ENCODE measurements at regions not wholly inside any gene's neighbourhood (a gene's known extent, or its start where the extent isn't known, plus 50 kb on each side); places are given as distances from the start of the nearest gene placed in this dataset.

DNA sequence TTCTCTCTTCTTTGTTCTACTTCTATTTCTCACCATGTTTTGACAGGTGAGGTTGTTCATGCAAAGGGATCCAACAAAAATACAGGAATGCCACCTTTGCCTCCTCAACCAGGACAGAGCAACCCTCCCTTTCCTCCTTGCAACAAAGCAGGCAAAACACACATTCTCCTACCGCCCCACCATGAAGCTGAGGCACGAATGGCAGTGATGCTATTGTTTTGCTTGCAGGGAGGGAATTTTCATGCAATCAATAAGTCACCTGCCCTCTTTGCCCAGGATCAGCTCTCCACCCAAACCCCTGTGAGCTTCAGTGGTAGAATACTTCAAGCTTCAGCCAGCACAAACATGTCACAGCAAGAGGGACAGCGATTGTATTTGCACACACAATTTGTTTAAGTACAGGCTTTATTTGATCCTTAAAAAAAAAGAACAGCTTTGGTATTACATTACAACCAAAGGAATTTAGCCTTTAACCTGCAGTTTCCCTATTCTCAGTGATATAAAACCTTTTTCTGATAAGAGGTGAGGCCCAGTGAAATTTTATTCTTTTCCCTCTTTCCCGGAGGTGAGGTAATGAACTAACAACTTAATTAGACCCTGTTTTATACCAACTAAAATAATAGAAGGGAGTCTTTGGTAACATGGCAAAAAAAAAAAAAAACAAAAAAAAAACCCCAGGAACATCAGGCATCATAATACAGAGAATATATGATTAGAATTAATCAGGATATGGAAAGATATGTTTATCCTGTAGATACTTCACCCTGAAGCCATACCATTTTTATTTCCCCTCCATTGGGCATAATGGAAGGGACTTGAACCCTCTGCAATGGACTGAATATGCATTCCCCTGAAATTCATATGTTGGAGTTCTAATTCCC, 87.0 kb upstream of the EEA1 start:
- no peak for DNase-seq (ENCODE audit: low read depth in 2 of 2)

- DNase-seq (ENCODE audit: low read depth in 2 of 2): no peak
These were observed 87.8 kb upstream of the EEA1 start for GRCh38 chr12:93016752-93017350.

DNA sequence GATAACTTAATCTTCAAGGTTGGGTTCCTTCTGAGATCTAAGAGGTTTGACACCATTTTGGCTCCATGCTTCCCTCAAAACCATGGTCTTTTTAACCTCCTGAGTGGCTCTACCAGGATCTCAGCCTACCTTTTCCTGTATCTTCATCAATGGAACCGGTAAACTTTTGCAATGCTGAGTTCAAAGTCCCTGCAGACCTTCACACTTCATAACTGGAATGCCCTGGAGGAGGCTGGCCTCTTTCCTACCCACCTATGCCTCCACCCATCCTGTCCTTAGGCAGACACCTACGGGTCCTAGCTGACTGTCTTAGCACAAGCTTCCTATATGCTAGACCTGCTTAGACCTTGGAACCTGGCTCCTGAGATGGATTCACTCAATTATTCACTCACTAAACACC, 89.5 kb upstream of the EEA1 start:
- DNase-seq (ENCODE audit: low read depth in 2 of 2): no peak

- DNase-seq (ENCODE audit: low read depth in 2 of 2): no peak
These were observed 90.3 kb upstream of the EEA1 start for GRCh38 chr12:93019212-93019927.

DNA sequence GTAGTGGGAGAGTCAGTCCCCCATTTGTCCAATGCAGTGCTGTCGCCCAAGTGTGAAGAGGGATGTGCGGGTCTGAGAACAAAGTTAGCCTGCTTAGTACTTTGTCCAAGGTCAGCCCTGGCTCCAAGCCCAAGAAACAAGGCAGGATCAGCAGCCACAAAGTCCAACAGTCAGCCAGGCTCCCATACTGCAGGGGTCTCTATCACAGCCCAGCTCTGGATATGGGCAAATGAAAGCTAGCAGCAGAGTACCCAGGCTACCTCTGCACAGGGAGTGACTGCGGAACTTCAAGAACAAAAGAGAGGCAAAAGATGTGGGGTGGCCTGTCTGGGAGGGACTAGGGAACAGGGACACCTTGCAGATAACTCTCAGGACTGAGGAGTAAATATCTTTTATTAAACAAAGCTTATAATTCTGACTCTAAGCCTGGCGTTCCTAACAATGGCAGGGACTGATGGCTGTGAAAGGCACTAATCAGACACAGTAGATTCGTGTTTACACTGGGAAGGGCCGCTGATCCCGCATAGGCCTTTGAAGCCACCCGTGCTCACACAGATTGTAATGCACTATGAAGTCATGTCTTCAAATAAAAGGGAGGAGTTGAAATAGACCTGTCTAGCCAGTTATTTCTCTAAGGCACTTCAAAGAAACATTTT, 91.0 kb upstream of the EEA1 start:
- no peak for DNase-seq (ENCODE audit: low read depth in 2 of 2)

DNA sequence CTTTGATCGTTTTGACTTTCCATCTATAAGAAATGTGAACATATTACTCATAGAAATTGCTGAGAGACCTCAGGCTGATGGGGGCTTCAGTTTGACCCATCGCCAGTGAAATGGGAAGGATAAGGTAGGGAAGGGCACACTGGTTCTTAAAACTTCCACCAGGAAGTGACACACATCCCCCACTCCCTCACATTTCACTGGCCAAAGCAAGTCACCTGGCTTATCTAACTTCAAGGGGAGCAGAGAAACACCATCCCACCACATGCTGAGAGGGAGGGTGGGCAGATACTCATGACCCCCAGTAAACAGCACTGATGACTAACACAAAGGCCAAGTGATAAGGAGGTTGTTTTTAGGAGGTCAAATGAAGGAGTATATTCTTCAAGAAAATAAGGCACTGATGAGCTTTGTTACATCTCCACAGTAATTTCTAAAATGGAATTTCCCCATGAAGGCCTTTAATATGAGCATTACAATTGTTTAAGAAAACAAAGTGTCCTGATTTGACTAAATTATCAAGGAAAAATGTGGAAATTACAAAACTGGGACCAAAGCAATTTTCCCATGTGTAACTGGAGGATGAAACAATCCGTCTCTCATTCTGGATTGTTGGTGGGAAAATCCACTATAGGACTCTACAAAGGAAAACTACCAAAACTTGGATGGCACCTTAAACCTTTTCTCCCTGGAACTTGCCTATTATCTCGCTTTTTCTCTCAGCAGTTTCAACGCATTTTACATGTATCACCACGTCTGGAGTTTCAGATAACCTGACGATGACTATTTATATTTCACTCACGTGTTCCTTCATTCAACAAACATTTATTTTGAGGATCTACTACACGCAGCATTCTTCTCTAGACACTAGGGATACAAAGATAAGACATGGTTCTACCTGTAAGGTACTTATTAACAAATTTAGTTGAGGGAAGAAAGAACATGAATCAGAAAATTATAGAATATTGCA, 91.8 kb upstream of the EEA1 start:
- DNase-seq (ENCODE audit: low read depth in 2 of 2): no peak

- no peak for DNase-seq (ENCODE audit: low read depth in 2 of 2)
These were observed 93.7 kb upstream of the EEA1 start for GRCh38 chr12:93022603-93023340.

- DNase-seq (ENCODE audit: low read depth in 2 of 2): no peak
These were observed 96.3 kb upstream of the EEA1 start for GRCh38 chr12:93025145-93026103.

GRCh38 chr12:93027041-93027440, 97.9 kb upstream of the EEA1 start:
- DNase-seq (ENCODE audit: low read depth in 2 of 2): no peak

- no peak for DNase-seq (ENCODE audit: low read depth in 2 of 2)
These were observed 100.0 kb upstream of the EEA1 start for GRCh38 chr12:93029091-93029490.

DNA sequence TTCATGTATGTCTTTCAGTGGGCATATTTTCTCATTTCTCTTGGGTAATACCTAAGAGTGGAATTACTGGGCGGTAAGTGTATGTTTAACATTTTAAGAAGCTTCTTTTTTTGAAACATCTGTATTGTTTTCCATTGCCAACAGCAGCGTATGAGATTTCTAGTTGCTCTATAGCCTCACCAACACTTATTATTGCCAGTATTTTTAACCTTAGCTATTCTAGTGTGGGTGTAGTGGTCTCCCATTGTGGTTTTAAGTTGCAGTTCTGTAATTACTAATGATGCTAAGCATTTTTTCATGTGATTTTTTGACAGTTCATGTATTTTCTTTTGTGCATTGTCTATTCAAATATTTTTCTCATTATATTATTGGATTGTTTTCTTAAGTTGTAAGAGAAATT, 101.9 kb upstream of the EEA1 start:
- no peak for DNase-seq (ENCODE audit: low read depth in 2 of 2)

DNA sequence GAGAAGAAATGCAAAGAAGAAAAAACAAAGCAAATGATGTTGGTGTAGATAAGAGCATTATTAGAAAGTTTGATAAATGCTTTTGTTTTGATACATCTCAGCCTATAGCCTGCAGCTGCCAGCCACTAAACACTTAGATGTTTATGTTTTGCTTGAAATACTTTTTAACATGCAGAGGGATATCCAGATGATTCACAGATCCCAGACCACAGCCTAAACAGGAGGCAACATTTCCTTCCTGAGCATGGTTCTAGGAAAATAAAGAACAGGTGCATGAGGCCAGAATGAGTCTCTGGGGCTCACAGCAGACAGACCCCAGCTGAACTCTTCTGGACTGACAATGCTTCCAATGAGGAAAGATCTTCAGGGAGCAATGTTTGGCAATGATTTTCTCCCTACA, 103.7 kb upstream of the EEA1 start:
- DNase-seq (ENCODE audit: low read depth in 2 of 2): no peak

- DNase-seq (ENCODE audit: low read depth in 2 of 2): no peak
These were observed 104.9 kb upstream of the EEA1 start for GRCh38 chr12:93033948-93034347.

GRCh38 chr12:93039062-93039461, 110.0 kb upstream of the EEA1 start:
- no peak for DNase-seq (ENCODE audit: low read depth in 2 of 2)

DNA sequence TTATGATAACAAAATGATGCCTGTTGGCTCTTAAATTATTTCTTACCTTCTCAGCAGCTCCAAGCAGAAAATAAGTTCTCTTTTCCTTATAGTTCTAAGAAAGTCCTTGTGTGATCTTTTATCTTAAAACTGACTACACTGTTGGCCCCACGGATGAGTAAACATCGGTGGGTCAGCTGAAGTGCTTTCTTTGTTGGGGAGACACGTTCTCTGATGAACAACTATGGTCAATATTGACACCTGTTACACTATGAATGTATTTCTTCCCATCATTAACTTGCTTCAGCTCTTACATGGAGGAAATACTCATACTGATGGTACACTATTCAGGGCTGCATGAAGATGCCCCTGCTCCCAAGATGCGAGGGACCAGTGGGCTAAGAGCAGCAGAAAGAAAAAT, 110.8 kb upstream of the EEA1 start:
- DNase-seq (ENCODE audit: low read depth in 2 of 2): no peak

GRCh38 chr12:93040367-93040766, 111.3 kb upstream of the EEA1 start:
- no peak for DNase-seq (ENCODE audit: low read depth in 2 of 2)

DNA sequence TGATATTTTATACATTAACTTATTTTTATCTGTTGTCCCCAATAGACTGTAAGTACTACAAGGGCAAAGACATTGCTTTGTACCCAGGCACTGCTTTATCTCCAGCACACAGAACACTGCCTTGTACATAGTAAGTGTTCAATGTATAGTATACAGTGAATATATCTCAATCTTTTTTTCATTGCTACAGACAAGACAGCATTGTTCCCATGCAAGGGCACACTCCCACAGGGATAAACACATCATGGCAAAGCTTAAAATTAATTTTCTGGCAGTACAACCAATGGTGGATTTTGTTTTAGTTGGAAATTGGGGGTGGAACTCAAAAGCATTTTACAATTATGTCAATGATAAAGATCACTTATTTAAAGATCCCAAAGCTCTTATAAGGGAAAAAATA, 112.3 kb upstream of the EEA1 start:
- DNase-seq (ENCODE audit: low read depth in 2 of 2): no peak

DNA sequence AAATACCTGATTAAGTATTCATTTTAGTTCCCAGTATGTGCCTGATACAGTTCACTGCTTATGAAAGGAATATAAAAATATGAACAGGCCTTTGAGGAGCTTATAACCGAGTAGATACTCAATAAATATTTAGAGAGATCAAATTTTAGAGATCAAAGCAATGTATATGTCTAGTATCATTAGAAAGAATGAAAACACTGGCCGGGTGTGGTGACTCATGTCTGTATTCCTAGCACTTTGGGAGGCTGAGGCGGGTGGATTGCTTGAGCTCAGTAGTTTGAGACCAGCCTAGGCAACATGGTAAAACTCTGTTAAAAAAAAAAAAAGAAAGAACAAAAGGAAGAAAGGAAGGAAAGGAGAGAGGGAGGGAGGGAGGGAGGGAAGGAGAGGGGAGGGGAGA, 113.2 kb upstream of the EEA1 start:
- no peak for DNase-seq (ENCODE audit: low read depth in 2 of 2)

GRCh38 chr12:93042684-93043083, 113.6 kb upstream of the EEA1 start:
- DNase-seq (ENCODE audit: low read depth in 2 of 2): no peak

Measured in stimulated activated CD8-positive, alpha-beta memory T cell treated with anti-CD3 and anti-CD28 coated beads, Interleukin-7, amount 100 ng/mL, for 4 hours (primary cell).